NOMO-1 (cell line): ENCODE measurements at regions not wholly inside any gene's neighbourhood (a gene's known extent, or its start where the extent isn't known, plus 50 kb on each side); places are given as distances from the start of the nearest gene placed in this dataset.
A peak's percentile ranks its signal among the peaks of the same experiment; 100 is the strongest.

ENCODE experiments used
- DNase-seq, 2 experiments: peaks; one replicate each; lab custom pipeline; 2025; ENCODE audit not compliant: unreplicated experiment in 2 of 2; lab: John Stamatoyannopoulos, UW

GRCh38 chr3:31270010-31270409 is 262.7 kb upstream of the STT3B start:
- DNase-seq, result no peak

GRCh38 chr3:31274326-31275024 is 258.2 kb upstream of the STT3B start:
- no peak for DNase-seq

- no peak for DNase-seq
Observed at GRCh38 chr3:31275038-31275572, 257.6 kb upstream of the STT3B start.

GRCh38 chr3:31275583-31275982 is 257.1 kb upstream of the STT3B start:
- DNase-seq, result no peak

- no peak for DNase-seq
Observed at GRCh38 chr3:31277582-31277981, 255.1 kb upstream of the STT3B start.

- no peak for DNase-seq
Observed at GRCh38 chr3:31278532-31278931, 254.2 kb upstream of the STT3B start.

GRCh38 chr3:31284776-31285175 is 247.9 kb upstream of the STT3B start:
- no peak for DNase-seq

- no peak for DNase-seq
Observed at GRCh38 chr3:31285833-31286486, 246.8 kb upstream of the STT3B start.

GRCh38 chr3:31288224-31288623 is 244.5 kb upstream of the STT3B start:
- DNase-seq, result no peak

GRCh38 chr3:31288641-31289100 is 244.1 kb upstream of the STT3B start:
- peak in 1 of 2 experiments; percentile 18 for DNase-seq

- peak in 1 of 2 experiments; percentile 42 for DNase-seq
Observed at GRCh38 chr3:31289584-31289983, 243.1 kb upstream of the STT3B start.

- DNase-seq, result no peak
Observed at GRCh38 chr3:31290046-31290445, 242.7 kb upstream of the STT3B start.

- DNase-seq, result no peak
Observed at GRCh38 chr3:31291818-31292217, 240.9 kb upstream of the STT3B start.

GRCh38 chr3:31294430-31295149 is 238.1 kb upstream of the STT3B start:
- DNase-seq, result no peak

- no peak for DNase-seq
Observed at GRCh38 chr3:31295150-31295765, 237.5 kb upstream of the STT3B start.

GRCh38 chr3:31297726-31298298 is 234.9 kb upstream of the STT3B start:
- DNase-seq, result no peak

GRCh38 chr3:31300456-31301443 is 232.0 kb upstream of the STT3B start:
- no peak for DNase-seq

- no peak for DNase-seq
Observed at GRCh38 chr3:31302343-31302742, 230.4 kb upstream of the STT3B start.

GRCh38 chr3:31305340-31305739 is 227.4 kb upstream of the STT3B start:
- no peak for DNase-seq
